ENCODE measurements at regions not wholly inside any gene's neighbourhood (a gene's known extent, or its start where the extent isn't known, plus 50 kb on each side); places are given as distances from the start of the nearest gene placed in this dataset.

DNA sequence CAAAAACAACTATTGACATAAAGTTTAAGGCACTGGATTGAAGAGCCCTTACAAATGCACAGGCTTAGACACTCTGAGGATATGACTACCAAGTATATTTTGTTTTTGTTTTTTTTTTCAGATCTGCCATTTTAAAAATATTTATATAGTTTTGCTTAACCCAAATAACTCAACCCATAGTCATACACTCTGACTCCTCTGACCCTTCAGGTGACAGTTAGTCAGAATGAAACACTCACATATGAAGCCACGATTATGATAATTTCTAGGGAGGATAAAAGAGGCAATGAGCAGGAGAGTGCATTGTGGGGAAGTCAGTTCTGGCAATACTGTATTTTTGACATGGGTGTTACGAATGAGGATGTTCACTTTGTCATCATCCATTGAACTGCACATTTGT, 774.7 kb downstream of the MECOM start:
- no peak for DNase-seq (ENCODE audit: low read depth, low spot score)

More for the DNA sequence above, 774.7 kb downstream of the MECOM start:
- Histone ChIP-seq H3K4me2 (ENCODE audit: low read length) (no peak overlapping the region), H3K9ac (ENCODE audit: low read length) (no peak overlapping the region), H4K20me1 (ENCODE audit: insufficient read depth) (no peaks in the 10 kb centered on the region), H3K9me2 (ENCODE audit: insufficient read depth) (no peaks in the 10 kb centered on the region), H2AFZ (ENCODE audit: low read depth, low read length, poor library complexity, severe bottlenecking) (no peak overlapping the region), H3K36me3 (ENCODE audit: control insufficient read depth in 1 of 2, insufficient read depth in 2 of 2, low read length in 2 of 2) (no peaks in the 10 kb centered on the region), H3K9me3 (ENCODE audit: control insufficient read depth in 1 of 2, insufficient read depth in 1 of 2, low read depth in 1 of 2, low read length in 2 of 2) (no peaks in the 10 kb centered on the region), H3K4me1 (ENCODE audit: control insufficient read depth in 1 of 2, insufficient read depth in 2 of 2, low read length in 2 of 2) (peaks cover 0 to 5% of the 10 kb centered on the region in 2 experiments; a peak in 1 of 4 replicates), H3K4me3 (replicated peaks in 1 of 2; ENCODE audit: low read depth in 1 of 2, low read length in 2 of 2) (no peak overlapping the region), H3K27ac (ENCODE audit: low read depth, low read length) (no peak overlapping the region), H3K79me2 (ENCODE audit: insufficient read depth, low read length) (no peaks in the 10 kb centered on the region), H3K27me3 (ENCODE audit: insufficient read depth, low read length) (no peaks in the 10 kb centered on the region)
- TF ChIP-seq ZNF274 (IDR thresholded peaks at IDR 0.05; ENCODE audit: low read depth, low read length) (no peak), ZFX (IDR thresholded peaks at IDR 0.05) (no peak), ZBTB33 (IDR thresholded peaks at IDR 0.05; ENCODE audit: extremely low read depth, insufficient replicate concordance, low read length) (no peak), SIN3A (IDR thresholded peaks at IDR 0.05; ENCODE audit: low read depth) (no peak), EZH2 (IDR thresholded peaks at IDR 0.05) (no peak), SRF (IDR thresholded peaks at IDR 0.05; ENCODE audit: low read depth) (no peak), YY1 (IDR thresholded peaks at IDR 0.05; ENCODE audit: extremely low read depth, insufficient replicate concordance, low read depth, low read length) (no peak), CBX3 (IDR thresholded peaks at IDR 0.05; ENCODE audit: low read depth) (no peak), CEBPB (IDR thresholded peaks at IDR 0.05; ENCODE audit: low read depth) (no peak), FOSL1 (IDR thresholded peaks at IDR 0.05; ENCODE audit: low read depth) (no peak), SP1 (IDR thresholded peaks at IDR 0.05; ENCODE audit: low read depth) (no peak), CTCF (IDR thresholded peaks at IDR 0.05 in 2 of 3, conservative IDR thresholded peaks at IDR 0.05 in 1 of 3; ENCODE audit: borderline replicate concordance in 1 of 3, insufficient read depth in 1 of 3, low read depth in 2 of 3, low read length in 2 of 3) (no peak), EZH2phosphoT487 (IDR thresholded peaks at IDR 0.05; ENCODE audit: borderline replicate concordance) (no peak), POLR2AphosphoS5 (IDR thresholded peaks at IDR 0.05; ENCODE audit: low read depth, low read length) (no peak), EGR1 (IDR thresholded peaks at IDR 0.05; ENCODE audit: low read depth) (no peak), ELF1 (IDR thresholded peaks at IDR 0.05; ENCODE audit: borderline replicate concordance, low read depth) (no peak), RAD21 (IDR thresholded peaks at IDR 0.05; ENCODE audit: low read depth) (no peak)
- TF ChIP-seq, protein P1, sequence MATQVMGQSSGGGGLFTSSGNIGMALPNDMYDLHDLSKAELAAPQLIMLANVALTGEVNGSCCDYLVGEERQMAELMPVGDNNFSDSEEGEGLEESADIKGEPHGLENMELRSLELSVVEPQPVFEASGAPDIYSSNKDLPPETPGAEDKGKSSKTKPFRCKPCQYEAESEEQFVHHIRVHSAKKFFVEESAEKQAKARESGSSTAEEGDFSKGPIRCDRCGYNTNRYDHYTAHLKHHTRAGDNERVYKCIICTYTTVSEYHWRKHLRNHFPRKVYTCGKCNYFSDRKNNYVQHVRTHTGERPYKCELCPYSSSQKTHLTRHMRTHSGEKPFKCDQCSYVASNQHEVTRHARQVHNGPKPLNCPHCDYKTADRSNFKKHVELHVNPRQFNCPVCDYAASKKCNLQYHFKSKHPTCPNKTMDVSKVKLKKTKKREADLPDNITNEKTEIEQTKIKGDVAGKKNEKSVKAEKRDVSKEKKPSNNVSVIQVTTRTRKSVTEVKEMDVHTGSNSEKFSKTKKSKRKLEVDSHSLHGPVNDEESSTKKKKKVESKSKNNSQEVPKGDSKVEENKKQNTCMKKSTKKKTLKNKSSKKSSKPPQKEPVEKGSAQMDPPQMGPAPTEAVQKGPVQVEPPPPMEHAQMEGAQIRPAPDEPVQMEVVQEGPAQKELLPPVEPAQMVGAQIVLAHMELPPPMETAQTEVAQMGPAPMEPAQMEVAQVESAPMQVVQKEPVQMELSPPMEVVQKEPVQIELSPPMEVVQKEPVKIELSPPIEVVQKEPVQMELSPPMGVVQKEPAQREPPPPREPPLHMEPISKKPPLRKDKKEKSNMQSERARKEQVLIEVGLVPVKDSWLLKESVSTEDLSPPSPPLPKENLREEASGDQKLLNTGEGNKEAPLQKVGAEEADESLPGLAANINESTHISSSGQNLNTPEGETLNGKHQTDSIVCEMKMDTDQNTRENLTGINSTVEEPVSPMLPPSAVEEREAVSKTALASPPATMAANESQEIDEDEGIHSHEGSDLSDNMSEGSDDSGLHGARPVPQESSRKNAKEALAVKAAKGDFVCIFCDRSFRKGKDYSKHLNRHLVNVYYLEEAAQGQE (IDR thresholded peaks at IDR 0.05; ENCODE audit: low read depth), result no peak
- TF ChIP-seq, protein P2, sequence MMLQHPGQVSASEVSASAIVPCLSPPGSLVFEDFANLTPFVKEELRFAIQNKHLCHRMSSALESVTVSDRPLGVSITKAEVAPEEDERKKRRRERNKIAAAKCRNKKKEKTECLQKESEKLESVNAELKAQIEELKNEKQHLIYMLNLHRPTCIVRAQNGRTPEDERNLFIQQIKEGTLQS (IDR thresholded peaks at IDR 0.05), result no peak
- RAD21 ChIA-PET (ENCODE audit: low non-redundant PET in 1 of 2, low total read pairs in 2 of 2, uncharacterized antibody in 2 of 2, unreplicated experiment in 2 of 2), result no interaction called here
- CTCF ChIA-PET, result interaction anchor here (1.5 to 1.6 kb wide), 2 partner anchors 24 kb away, joined by 4 to 5 read pairs; no protein-coding TSS in a partner anchor
- intact Hi-C loops (cut with micrococcal nuclease), result no loop called here
- BruUV-seq (replicated peaks), result no TSS peak
- no peak for ATAC-seq
- POLR2A ChIA-PET, result no interaction called here
